HEK293T (cell line): ENCODE measurements at regions not wholly inside any gene's neighbourhood (a gene's known extent, or its start where the extent isn't known, plus 50 kb on each side); places are given as distances from the start of the nearest gene placed in this dataset.
"Not testable (repeated sequence)": the region's sequence is repeated elsewhere in the genome, so short reads cannot be mapped to it uniquely, and the experiment has no call there.

ENCODE experiments used
- CTCF ChIA-PET: fragments of 350-600 bp; formaldehyde crosslinking; extraction: SDS; loops from one replicate; lab custom pipeline; 2021; ENCODE audit warnings: antibody characterized with exemption, inconsistent platforms; lab: Yijun Ruan, JAX
- POLR2A ChIA-PET: fragments of 350-600 bp; formaldehyde crosslinking; extraction: SDS; loops from one replicate; lab custom pipeline; 2020; ENCODE audit warnings: antibody characterized with exemption, inconsistent platforms; lab: Yijun Ruan, JAX
- DNase-seq: peaks from one replicate; pipeline ENCODE4 v3.0.0; 2012; ENCODE audit warnings: mixed read lengths; ENCODE audit errors: extremely low spot score
- ARNT ChIP-seq: fragments of 450-650 bp; IDR thresholded peaks from 2 replicates; pipeline ENCODE4 v1.6.1; 2017; ENCODE audit warnings: mild to moderate bottlenecking
- BHLHE40 ChIP-seq: fragments of 450-650 bp; IDR thresholded peaks from 2 replicates; pipeline ENCODE4 v1.6.1; 2016; ENCODE audit warnings: mild to moderate bottlenecking, moderate library complexity, borderline replicate concordance
- CTBP1 ChIP-seq: fragments of 450-650 bp; IDR thresholded peaks from 2 replicates; pipeline ENCODE4 v1.6.1; 2016; ENCODE audit warnings: borderline replicate concordance
- ELF4 ChIP-seq: fragments of 450-650 bp; IDR thresholded peaks from 2 replicates; pipeline ENCODE4 v1.6.1; 2017; ENCODE audit warnings: antibody characterized with exemption
- FOXA1 ChIP-seq: fragments of 450-650 bp; IDR thresholded peaks from 2 replicates; pipeline ENCODE4 v1.6.1; 2016; ENCODE audit warnings: mild to moderate bottlenecking
- FOXK2 ChIP-seq: fragments of 450-650 bp; IDR thresholded peaks from 2 replicates; pipeline ENCODE4 v1.6.1; 2016; ENCODE audit warnings: mild to moderate bottlenecking
- FOXM1 ChIP-seq: fragments of 450-650 bp; IDR thresholded peaks from 2 replicates; pipeline ENCODE4 v1.6.1; 2017; ENCODE audit warnings: mild to moderate bottlenecking, borderline replicate concordance
- HDGF ChIP-seq: fragments of 450-650 bp; IDR thresholded peaks from 2 replicates; pipeline ENCODE4 v1.6.1; 2017; ENCODE audit warnings: antibody characterized with exemption, borderline replicate concordance
- L3MBTL2 ChIP-seq: fragments of 450-650 bp; conservative IDR thresholded peaks from 2 replicates; pipeline ENCODE4 v1.6.1; 2016; ENCODE audit warnings: mild to moderate bottlenecking
- LEF1 ChIP-seq: fragments of 450-650 bp; IDR thresholded peaks from 2 replicates; pipeline ENCODE4 v1.6.1; 2017; ENCODE audit warnings: mild to moderate bottlenecking, borderline replicate concordance
- NFRKB ChIP-seq: fragments of 450-650 bp; IDR thresholded peaks from 2 replicates; pipeline ENCODE4 v1.6.1; 2016; ENCODE audit warnings: mild to moderate bottlenecking, moderate library complexity
- PKNOX1 ChIP-seq: fragments of 450-650 bp; IDR thresholded peaks from 2 replicates; pipeline ENCODE4 v1.6.1; 2016
- SP1 ChIP-seq: fragments of 450-650 bp; IDR thresholded peaks from 2 replicates; pipeline ENCODE4 v1.6.1; 2017
- SUZ12 ChIP-seq: fragments of 450-650 bp; IDR thresholded peaks from 2 replicates; pipeline ENCODE4 v1.6.1; 2016; ENCODE audit warnings: mild to moderate bottlenecking
- TARDBP ChIP-seq: fragments of 450-650 bp; IDR thresholded peaks from 2 replicates; pipeline ENCODE4 v1.6.1; 2016
- ZNF384 ChIP-seq: fragments of 450-650 bp; IDR thresholded peaks from 2 replicates; pipeline ENCODE4 v1.6.1; 2016

GRCh38 chr17:21592774-21593173 lies 99.5 kb upstream of the KCNJ18 start:
- POLR2A ChIA-PET = no interaction called here
- CTCF ChIA-PET = no interaction called here
- TF ChIP-seq TARDBP (no peak), NFRKB (no peak), BHLHE40 (no peak), FOXM1 (no peak), LEF1 (no peak), ZNF384 (no peak), SUZ12 (no peak), SP1 (no peak), FOXK2 (no peak), FOXA1 (no peak), PKNOX1 (no peak), ARNT (no peak)
- no peak for DNase-seq

- POLR2A ChIA-PET, DNase-seq, CTCF ChIA-PET: not testable (repeated sequence)
Observed at GRCh38 chr17:21593452-21594105, 98.7 kb upstream of the KCNJ18 start.

GRCh38 chr17:21595086-21595485 lies 97.2 kb upstream of the KCNJ18 start:
- ChIA-PET CTCF (no interaction called here), POLR2A (no interaction called here)
- no peak for DNase-seq
- no peak for TF ChIP-seq FOXM1
- TF ChIP-seq CTBP1 = no peak
- no peak for TF ChIP-seq PKNOX1
- no peak for TF ChIP-seq HDGF

DNA sequence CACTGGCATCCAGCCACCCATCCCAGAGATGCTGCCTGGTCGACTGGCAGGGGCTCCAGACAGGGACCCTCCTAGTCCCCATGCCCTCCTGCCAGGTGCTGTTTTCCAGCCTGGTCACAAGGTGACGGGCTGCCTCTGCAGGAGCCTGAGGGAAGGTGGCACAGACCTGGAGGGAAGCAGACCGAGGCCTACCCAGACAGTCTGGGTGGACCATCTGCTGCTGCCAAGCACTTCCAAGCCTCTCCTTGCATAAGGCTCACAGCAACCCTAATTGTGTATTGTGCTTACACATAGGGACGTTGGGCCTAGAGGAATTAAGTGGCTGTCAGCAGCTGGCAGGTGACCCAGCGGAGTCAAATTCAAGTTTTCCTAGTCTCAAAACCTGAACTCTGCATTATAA lies 90.1 kb upstream of the KCNJ18 start:
- ChIA-PET POLR2A (no interaction called here), CTCF (no interaction called here)
- no peak for DNase-seq
- no peak for TF ChIP-seq LEF1
- no peak for TF ChIP-seq FOXK2
- TF ChIP-seq BHLHE40 = no peak
- no peak for TF ChIP-seq FOXM1
- TF ChIP-seq SP1 = no peak
- no peak for TF ChIP-seq PKNOX1
- no peak for TF ChIP-seq SUZ12
- TF ChIP-seq CTBP1 = no peak
- TF ChIP-seq TARDBP = no peak
- no peak for TF ChIP-seq FOXA1
- no peak for TF ChIP-seq NFRKB
- TF ChIP-seq L3MBTL2 = no peak

- POLR2A ChIA-PET, DNase-seq, CTCF ChIA-PET: not testable (repeated sequence)
Observed at GRCh38 chr17:21603292-21603691, 89.0 kb upstream of the KCNJ18 start.

DNA sequence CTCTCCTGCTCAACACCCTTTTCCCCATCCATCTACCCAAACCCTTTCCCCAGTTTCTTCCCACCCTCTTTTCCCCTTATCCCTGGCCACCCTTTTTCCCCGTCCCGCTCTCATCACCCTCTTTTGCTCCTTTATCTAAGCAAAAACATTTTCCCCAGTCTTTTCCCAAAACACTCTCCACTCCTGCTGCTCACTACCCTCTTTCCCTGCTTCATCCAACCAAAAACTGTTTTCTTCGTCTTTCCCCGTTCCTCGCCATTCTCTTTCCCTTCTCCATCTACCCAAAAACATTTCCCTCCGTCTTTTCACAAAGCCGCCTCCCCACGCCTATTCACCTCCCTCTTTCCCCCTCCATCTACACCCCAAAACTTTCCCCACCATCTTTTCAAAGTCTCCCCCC lies 80.9 kb upstream of the KCNJ18 start:
- POLR2A ChIA-PET, CTCF ChIA-PET, DNase-seq: not testable (repeated sequence)

DNA sequence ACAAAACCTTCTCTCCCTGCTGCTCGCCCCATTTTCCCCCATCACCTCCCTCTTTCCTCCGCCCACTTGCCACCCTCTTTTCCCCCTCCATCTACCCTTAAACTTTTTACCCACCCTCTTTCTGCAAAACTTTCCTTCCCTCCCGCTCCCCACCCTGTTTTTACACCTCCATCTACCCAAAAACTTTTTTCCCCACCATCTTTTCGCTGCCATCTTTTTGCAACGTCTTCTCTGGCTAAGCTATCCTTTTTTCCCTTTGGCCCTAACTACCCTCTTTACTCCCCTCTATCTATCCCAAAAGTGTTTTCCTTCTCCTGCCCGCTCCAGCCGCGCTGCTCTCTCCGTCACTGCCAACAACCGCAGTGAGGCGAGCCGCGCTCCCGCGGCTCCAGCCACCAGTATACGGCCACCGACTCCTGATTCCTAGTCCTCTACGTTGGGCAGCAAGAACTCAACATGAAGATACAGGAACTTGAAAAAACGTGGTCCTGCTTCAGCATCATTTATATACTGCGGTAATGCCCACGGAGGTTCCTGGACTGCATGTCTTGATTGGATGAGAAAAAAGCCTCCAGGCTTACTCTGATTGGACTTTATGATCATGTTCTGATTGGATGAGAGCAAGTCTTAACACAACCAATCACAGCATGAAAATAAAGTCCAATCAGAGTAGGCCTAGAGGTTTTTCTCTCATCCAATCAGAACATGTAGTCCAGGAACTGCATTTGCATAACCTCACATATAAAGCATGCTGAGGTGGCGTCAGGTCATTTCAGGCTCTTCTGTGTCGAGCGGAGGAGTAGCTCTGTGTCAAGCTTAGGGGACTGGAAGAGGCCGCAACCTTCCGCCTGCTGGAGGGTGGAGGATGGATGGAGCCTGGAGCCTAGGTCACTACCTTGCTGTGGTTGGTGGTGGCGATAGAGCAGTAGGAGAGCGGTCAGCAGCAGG lies 79.9 kb upstream of the KCNJ18 start:
- DNase-seq, CTCF ChIA-PET, POLR2A ChIA-PET: not testable (repeated sequence)

- TF ChIP-seq SUZ12 = no peak
- no peak for TF ChIP-seq FOXK2
- TF ChIP-seq CTBP1 = no peak
- no peak for TF ChIP-seq ELF4
- TF ChIP-seq ZNF384 = no peak
- no peak for TF ChIP-seq HDGF
- no peak for TF ChIP-seq BHLHE40
- no peak for TF ChIP-seq L3MBTL2
- TF ChIP-seq FOXM1 = no peak
- TF ChIP-seq NFRKB = no peak
- no peak for TF ChIP-seq PKNOX1
- no peak for TF ChIP-seq TARDBP
- CTCF ChIA-PET = no interaction called here
- POLR2A ChIA-PET = no interaction called here
- DNase-seq = no peak
Observed at GRCh38 chr17:21613071-21613429, 79.3 kb upstream of the KCNJ18 start.

DNA sequence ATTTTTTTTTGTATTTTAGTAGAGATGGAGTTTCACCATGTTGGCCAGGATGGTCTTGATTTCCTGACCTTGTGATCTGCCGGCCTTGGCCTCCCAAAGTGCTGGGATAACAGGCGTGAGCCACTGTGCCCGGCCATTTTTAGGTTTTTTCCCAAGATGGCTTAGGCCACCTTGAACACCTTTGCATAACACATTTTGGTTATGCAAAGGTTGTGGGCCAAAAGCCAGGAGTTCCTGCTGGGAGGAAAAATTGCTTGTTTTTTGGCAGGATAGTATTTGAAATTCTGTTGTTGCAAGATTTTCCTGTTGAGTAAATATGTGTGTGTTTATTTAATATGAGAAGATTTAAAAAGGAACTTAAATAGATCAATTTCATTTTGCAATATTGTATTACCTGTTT lies 65.3 kb upstream of the KCNJ18 start:
- CTCF ChIA-PET, DNase-seq, POLR2A ChIA-PET: not testable (repeated sequence)
